HCT116 (cell line): ENCODE measurements at regions not wholly inside any gene's neighbourhood (a gene's known extent, or its start where the extent isn't known, plus 50 kb on each side); places are given as distances from the start of the nearest gene placed in this dataset.

Experiments
- ATAC-seq: fragments of 200-7000 bp; cut with Tn5 transposase; 2 replicates; pipeline ENCODE4 v1.9.1; 2020; ENCODE audit warnings: mild to moderate bottlenecking, moderate library complexity
- BruUV-seq: library from RNA; stranded (reverse); fragments of 400-500 nt; replicated peaks from 2 replicates; lab custom pipeline; 2021; lab: Mats Ljungman, UMichigan
- CTCF ChIA-PET: fragments of 300-600 bp; sonication (Branson Sonifier 250); formaldehyde crosslinking; loops from one replicate; lab custom pipeline; 2021; ENCODE audit warnings: antibody characterized with exemption; lab: Charles Lee
- POLR2A ChIA-PET: fragments of 300-600, 350-600 bp; sonication (Branson Sonifier 250); formaldehyde crosslinking; loops from one replicate; lab custom pipeline; 2021; ENCODE audit warnings: antibody characterized with exemption; lab: Charles Lee
- RAD21 ChIA-PET, 2 experiments: fragments of 300-600 bp; sonication (Branson Sonifier 250); formaldehyde crosslinking; loops; one replicate each; lab custom pipeline; 2023; ENCODE audit warnings: low total read pairs in 2 of 2; ENCODE audit not compliant: uncharacterized antibody in 2 of 2, unreplicated experiment in 2 of 2, low non-redundant PET in 1 of 2; lab: Charles Lee
- DNase-seq: peaks from one replicate; pipeline ENCODE4 v3.0.0-alpha.2; 2010; ENCODE audit warnings: low read depth, low spot score
- H2AFZ ChIP-seq: fragments of 200-600 bp; shearing (Covaris generic), sonication (generic); 2 replicates; pipeline ENCODE4 v1.6.1; 2017; ENCODE audit warnings: low read depth, mixed run types, mixed read lengths, antibody characterized with exemption, low read length; ENCODE audit not compliant: poor library complexity, severe bottlenecking
- H3K27ac ChIP-seq: 2 replicates; pipeline ENCODE4 v1.5.1; 2012; ENCODE audit warnings: low read depth, low read length
- H3K27me3 ChIP-seq: fragments of 200-600 bp; sonication (generic); 2 replicates; pipeline ENCODE4 v1.6.1; 2016; ENCODE audit warnings: mixed run types, low read length, mixed read lengths; ENCODE audit not compliant: insufficient read depth
- H3K36me3 ChIP-seq, 2 experiments: fragments of 200-500 bp in 1 of 2; fragments of 200-600 bp in 1 of 2; sonication (Bioruptor generic) in 1 of 2; sonication (generic) in 1 of 2; 2 replicates each; pipeline versions ENCODE4 v1.5.1 to v1.6.1; 2014 to 2016; ENCODE audit warnings: low read length in 2 of 2, inconsistent platforms in 1 of 2, mixed read lengths in 1 of 2, mixed run types in 1 of 2; ENCODE audit not compliant: insufficient read depth in 2 of 2, control insufficient read depth in 1 of 2
- H3K4me1 ChIP-seq, 2 experiments: fragments of 200-600 bp in 1 of 2; sonication (generic) in 1 of 2; 2 replicates each; pipeline versions ENCODE4 v1.5.1 to v1.6.1; 2012 to 2017; ENCODE audit warnings: low read length in 2 of 2, inconsistent platforms in 1 of 2, mild to moderate bottlenecking in 1 of 2, mixed read lengths in 1 of 2, mixed run types in 1 of 2, moderate library complexity in 1 of 2; ENCODE audit not compliant: insufficient read depth in 2 of 2, control insufficient read depth in 1 of 2
- H3K4me2 ChIP-seq: fragments of 200-600 bp; sonication (generic); 2 replicates; pipeline ENCODE4 v1.6.1; 2017; ENCODE audit warnings: mixed run types, low read length, mixed read lengths
- H3K4me3 ChIP-seq, 2 experiments: fragments of 200-600 bp in 1 of 2; sonication (generic) in 1 of 2; replicated peaks in 1 of 2; 2 replicates each; pipeline ENCODE4 v1.5.1; 2011 to 2016; ENCODE audit warnings: low read length in 2 of 2, control low read depth in 1 of 2, low read depth in 1 of 2, mild to moderate bottlenecking in 1 of 2, mixed read lengths in 1 of 2, mixed run types in 1 of 2
- H3K79me2 ChIP-seq: fragments of 200-600 bp; sonication (generic); 2 replicates; pipeline ENCODE4 v1.6.1; 2017; ENCODE audit warnings: mild to moderate bottlenecking, mixed run types, low read length, moderate library complexity, mixed read lengths; ENCODE audit not compliant: insufficient read depth
- H3K9ac ChIP-seq: fragments of 200-600 bp; sonication (generic); 2 replicates; pipeline ENCODE4 v1.6.1; 2016; ENCODE audit warnings: low read length, mixed read lengths
- H3K9me2 ChIP-seq: fragments of 200-600 bp; sonication (generic), shearing (Covaris generic); 2 replicates; pipeline ENCODE4 v1.6.1; 2017; ENCODE audit warnings: mixed run types, mild to moderate bottlenecking, moderate library complexity; ENCODE audit not compliant: insufficient read depth
- H3K9me3 ChIP-seq, 2 experiments: fragments of 200-500 bp in 1 of 2; fragments of 200-600 bp in 1 of 2; sonication (Bioruptor generic) in 1 of 2; sonication (generic) in 1 of 2; 2 replicates each; pipeline ENCODE4 v1.6.1; 2014 to 2017; ENCODE audit warnings: low read length in 2 of 2, mixed read lengths in 2 of 2, inconsistent platforms in 1 of 2, low read depth in 1 of 2, mild to moderate bottlenecking in 1 of 2, mixed run types in 1 of 2, moderate library complexity in 1 of 2; ENCODE audit not compliant: control insufficient read depth in 1 of 2, insufficient read depth in 1 of 2
- H4K20me1 ChIP-seq: fragments of 200-600 bp; sonication (generic), shearing (Covaris generic); 2 replicates; pipeline ENCODE4 v1.6.1; 2017; ENCODE audit warnings: mixed run types, mild to moderate bottlenecking, moderate library complexity; ENCODE audit not compliant: insufficient read depth
- CTCF ChIP-seq, 3 experiments: fragments of 200-600 bp in 1 of 3; sonication (generic) in 1 of 3; IDR thresholded peaks in 2 of 3; conservative IDR thresholded peaks in 1 of 3; 2 replicates each; pipeline ENCODE4 v1.5.1; 2012 to 2017; ENCODE audit warnings: low read depth in 2 of 3, low read length in 2 of 3, antibody characterized with exemption in 1 of 3, borderline replicate concordance in 1 of 3, control low read depth in 1 of 3, mild to moderate bottlenecking in 1 of 3, mixed read lengths in 1 of 3, mixed run types in 1 of 3, moderate library complexity in 1 of 3; ENCODE audit not compliant: insufficient read depth in 1 of 3
- EGR1 ChIP-seq: IDR thresholded peaks from 2 replicates; pipeline ENCODE4 v1.6.1; 2012; ENCODE audit warnings: low read depth
- ELF1 ChIP-seq: IDR thresholded peaks from 2 replicates; pipeline ENCODE4 v1.6.1; 2012; ENCODE audit warnings: low read depth, borderline replicate concordance
- EZH2 ChIP-seq: fragments of 200-600 bp; sonication (generic); IDR thresholded peaks from 2 replicates; pipeline ENCODE4 v1.6.1; 2017; ENCODE audit warnings: antibody characterized with exemption, mixed run types
- EZH2phosphoT487 ChIP-seq: fragments of 200-600 bp; IDR thresholded peaks from 2 replicates; pipeline ENCODE4 v1.6.1; 2018; ENCODE audit warnings: antibody characterized with exemption, borderline replicate concordance
- JUND ChIP-seq: IDR thresholded peaks from 2 replicates; pipeline ENCODE4 v1.6.1; 2012
- POLR2A ChIP-seq: IDR thresholded peaks from 2 replicates; pipeline ENCODE4 v1.7.0; 2011; ENCODE audit warnings: borderline replicate concordance; ENCODE audit not compliant: insufficient read depth, insufficient read length; ENCODE audit errors: extremely low read depth
- RAD21 ChIP-seq: IDR thresholded peaks from 2 replicates; pipeline ENCODE4 v1.6.1; 2012; ENCODE audit warnings: low read depth, mild to moderate bottlenecking
- REST ChIP-seq: IDR thresholded peaks from 2 replicates; pipeline ENCODE4 v1.6.1; 2012; ENCODE audit warnings: low read depth
- TCF7L2 ChIP-seq: IDR thresholded peaks from 2 replicates; pipeline ENCODE4 v1.7.0; 2011; ENCODE audit warnings: borderline replicate concordance, inconsistent platforms; ENCODE audit not compliant: insufficient read depth, insufficient read length; ENCODE audit errors: extremely low read depth
- YY1 ChIP-seq: IDR thresholded peaks from 2 replicates; pipeline ENCODE4 v1.6.1; 2011; ENCODE audit warnings: low read length, low read depth, moderate library complexity, mild to moderate bottlenecking; ENCODE audit not compliant: insufficient replicate concordance; ENCODE audit errors: extremely low read depth
- ZFX ChIP-seq: fragments of 450-650 bp; IDR thresholded peaks from 2 replicates; pipeline ENCODE4 v1.6.1; 2017
- intact Hi-C: fragments of 100-400 bp; cut with micrococcal nuclease; formaldehyde crosslinking; loops from 2 replicates; pipeline ENCODE4 v1.10.0; 2022

- ATAC-seq (no peak), DNase-seq (no peak)
- H4K20me1 ChIP-seq: no peaks in the 10 kb centered on the region; the same call in 1 of the 2 replicates
- no peak overlapping the region for H3K4me2 ChIP-seq
- TF ChIP-seq YY1 (no peak), ZFX (no peak), EZH2phosphoT487 (no peak), EGR1 (no peak), JUND (no peak), RAD21 (no peak), POLR2A (no peak), REST (no peak), TCF7L2 (no peak), ELF1 (no peak), CTCF (IDR thresholded peaks at IDR 0.05 in 2 of 3, conservative IDR thresholded peaks at IDR 0.05 in 1 of 3; ENCODE audit: borderline replicate concordance in 1 of 3, insufficient read depth in 1 of 3, low read depth in 2 of 3, low read length in 2 of 3) (no peak), EZH2 (no peak)
- H3K4me3 ChIP-seq: no peak overlapping the region
- no peaks in the 10 kb centered on the region for H3K36me3 ChIP-seq
- ChIA-PET POLR2A (no interaction called here), CTCF (no interaction called here), RAD21 (no interaction called here)
- H3K79me2 ChIP-seq: no peaks in the 10 kb centered on the region
- H3K9ac ChIP-seq: no peak overlapping the region
- H3K9me2 ChIP-seq: no peaks in the 10 kb centered on the region
- H3K27me3 ChIP-seq: no peaks in the 10 kb centered on the region
- BruUV-seq: no TSS peak
- no peak overlapping the region for H3K27ac ChIP-seq
- intact Hi-C loops: no loop called here
- no peaks in the 10 kb centered on the region for H3K9me3 ChIP-seq
- no peaks in the 10 kb centered on the region for H3K4me1 ChIP-seq
- no peak overlapping the region for H2AFZ ChIP-seq
Observed at GRCh38 chr6:103081126-103081525, 1687.6 kb downstream of the GRIK2 start.
